DND-41 (cell line): ENCODE measurements at regions not wholly inside any gene's neighbourhood (a gene's known extent, or its start where the extent isn't known, plus 50 kb on each side); places are given as distances from the start of the nearest gene placed in this dataset.

ENCODE experiments used
- EZH2 ChIP-seq: IDR thresholded peaks from 3 replicates; pipeline ENCODE4 v1.6.1; 2012; ENCODE audit warnings: borderline replicate concordance, low read depth, mild to moderate bottlenecking, moderate library complexity, low read length, inconsistent platforms; ENCODE audit not compliant: severe bottlenecking
- TF ChIP-seq, protein P1 (sequence below): IDR thresholded peaks from 2 replicates; pipeline ENCODE4 v1.5.1; 2012; ENCODE audit warnings: borderline replicate concordance, low read length, moderate library complexity, mild to moderate bottlenecking; ENCODE audit not compliant: poor library complexity, severe bottlenecking; ENCODE audit errors: extremely low read depth

DNA sequence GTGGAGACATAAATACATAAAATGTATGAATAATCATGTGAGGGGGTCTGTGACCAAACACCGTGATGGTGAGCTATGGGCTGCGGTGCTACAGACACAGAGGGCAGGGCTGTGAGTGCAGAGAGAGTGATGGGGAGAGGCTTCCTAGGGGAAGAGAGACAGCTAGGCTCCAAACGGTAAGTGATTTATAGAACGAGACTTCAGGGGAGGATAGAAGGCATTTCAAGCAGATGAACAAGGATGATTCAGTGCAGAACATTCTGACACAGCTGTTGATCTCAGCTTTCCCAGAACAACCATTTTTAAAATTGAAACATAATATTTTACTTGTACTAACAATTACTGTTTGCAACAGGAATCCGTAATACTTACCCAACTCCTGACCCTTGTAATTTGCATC, 100.7 kb downstream of the GAS1 start:
- TF ChIP-seq, protein P1, sequence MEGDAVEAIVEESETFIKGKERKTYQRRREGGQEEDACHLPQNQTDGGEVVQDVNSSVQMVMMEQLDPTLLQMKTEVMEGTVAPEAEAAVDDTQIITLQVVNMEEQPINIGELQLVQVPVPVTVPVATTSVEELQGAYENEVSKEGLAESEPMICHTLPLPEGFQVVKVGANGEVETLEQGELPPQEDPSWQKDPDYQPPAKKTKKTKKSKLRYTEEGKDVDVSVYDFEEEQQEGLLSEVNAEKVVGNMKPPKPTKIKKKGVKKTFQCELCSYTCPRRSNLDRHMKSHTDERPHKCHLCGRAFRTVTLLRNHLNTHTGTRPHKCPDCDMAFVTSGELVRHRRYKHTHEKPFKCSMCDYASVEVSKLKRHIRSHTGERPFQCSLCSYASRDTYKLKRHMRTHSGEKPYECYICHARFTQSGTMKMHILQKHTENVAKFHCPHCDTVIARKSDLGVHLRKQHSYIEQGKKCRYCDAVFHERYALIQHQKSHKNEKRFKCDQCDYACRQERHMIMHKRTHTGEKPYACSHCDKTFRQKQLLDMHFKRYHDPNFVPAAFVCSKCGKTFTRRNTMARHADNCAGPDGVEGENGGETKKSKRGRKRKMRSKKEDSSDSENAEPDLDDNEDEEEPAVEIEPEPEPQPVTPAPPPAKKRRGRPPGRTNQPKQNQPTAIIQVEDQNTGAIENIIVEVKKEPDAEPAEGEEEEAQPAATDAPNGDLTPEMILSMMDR: no peak
- TF ChIP-seq EZH2: no peak
